ENCODE measurements at regions not wholly inside any gene's neighbourhood (a gene's known extent, or its start where the extent isn't known, plus 50 kb on each side); places are given as distances from the start of the nearest gene placed in this dataset.

- H3K27ac Mint-ChIP-seq (ENCODE audit: unreplicated experiment): no peak overlapping the region
- DNase-seq (ENCODE audit: low spot score): no peak
- no peaks in the 10 kb centered on the region for H3K36me3 Mint-ChIP-seq (ENCODE audit: low read depth, unreplicated experiment)
- no peaks in the 10 kb centered on the region for H3K27me3 Mint-ChIP-seq (ENCODE audit: unreplicated experiment)
- TF ChIP-seq, protein P1, sequence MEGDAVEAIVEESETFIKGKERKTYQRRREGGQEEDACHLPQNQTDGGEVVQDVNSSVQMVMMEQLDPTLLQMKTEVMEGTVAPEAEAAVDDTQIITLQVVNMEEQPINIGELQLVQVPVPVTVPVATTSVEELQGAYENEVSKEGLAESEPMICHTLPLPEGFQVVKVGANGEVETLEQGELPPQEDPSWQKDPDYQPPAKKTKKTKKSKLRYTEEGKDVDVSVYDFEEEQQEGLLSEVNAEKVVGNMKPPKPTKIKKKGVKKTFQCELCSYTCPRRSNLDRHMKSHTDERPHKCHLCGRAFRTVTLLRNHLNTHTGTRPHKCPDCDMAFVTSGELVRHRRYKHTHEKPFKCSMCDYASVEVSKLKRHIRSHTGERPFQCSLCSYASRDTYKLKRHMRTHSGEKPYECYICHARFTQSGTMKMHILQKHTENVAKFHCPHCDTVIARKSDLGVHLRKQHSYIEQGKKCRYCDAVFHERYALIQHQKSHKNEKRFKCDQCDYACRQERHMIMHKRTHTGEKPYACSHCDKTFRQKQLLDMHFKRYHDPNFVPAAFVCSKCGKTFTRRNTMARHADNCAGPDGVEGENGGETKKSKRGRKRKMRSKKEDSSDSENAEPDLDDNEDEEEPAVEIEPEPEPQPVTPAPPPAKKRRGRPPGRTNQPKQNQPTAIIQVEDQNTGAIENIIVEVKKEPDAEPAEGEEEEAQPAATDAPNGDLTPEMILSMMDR (IDR thresholded peaks at IDR 0.05; ENCODE audit: unreplicated experiment): no peak
- no peaks in the 10 kb centered on the region for H3K4me1 Mint-ChIP-seq (ENCODE audit: unreplicated experiment)
- H3K4me3 Mint-ChIP-seq (ENCODE audit: unreplicated experiment): no peak overlapping the region
- H3K9me3 Mint-ChIP-seq (ENCODE audit: unreplicated experiment): no peaks in the 10 kb centered on the region
These were observed 452.4 kb downstream of the ZEB2 start for GRCh38 chr2:144067506-144067905.

DNA sequence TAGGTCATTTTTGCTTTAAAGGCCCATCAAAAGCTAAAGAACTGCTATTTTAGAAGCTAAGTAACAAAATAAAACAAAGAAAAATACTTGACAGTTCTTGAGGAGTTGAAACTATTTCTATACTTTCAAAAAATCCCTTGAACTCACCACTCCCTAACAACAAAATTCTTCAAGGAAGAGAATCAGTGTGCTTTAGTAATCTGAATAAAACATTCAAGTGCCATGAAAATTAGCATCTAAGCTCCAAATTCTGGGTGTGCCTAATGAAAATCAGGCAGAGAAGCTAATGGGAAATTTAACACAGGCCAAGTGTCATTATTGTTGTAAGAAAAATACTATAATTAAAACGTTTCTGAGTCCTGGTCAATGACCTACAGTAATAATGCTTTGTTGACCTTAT, 456.3 kb downstream of the ZEB2 start:
- Mint-ChIP-seq H3K27ac (ENCODE audit: unreplicated experiment) (no peak overlapping the region), H3K9me3 (ENCODE audit: unreplicated experiment) (no peaks in the 10 kb centered on the region), H3K4me3 (ENCODE audit: unreplicated experiment) (no peak overlapping the region), H3K4me1 (ENCODE audit: unreplicated experiment) (no peaks in the 10 kb centered on the region), H3K27me3 (ENCODE audit: unreplicated experiment) (no peaks in the 10 kb centered on the region), H3K36me3 (ENCODE audit: low read depth, unreplicated experiment) (no peaks in the 10 kb centered on the region)
- TF ChIP-seq, protein P1 (IDR thresholded peaks at IDR 0.05; ENCODE audit: unreplicated experiment): no peak
- DNase-seq (ENCODE audit: low spot score): no peak

- Mint-ChIP-seq H3K9me3 (ENCODE audit: unreplicated experiment) (no peaks in the 10 kb centered on the region), H3K4me3 (ENCODE audit: unreplicated experiment) (no peak overlapping the region), H3K27me3 (ENCODE audit: unreplicated experiment) (peaks cover 4% of the 10 kb centered on the region), H3K36me3 (ENCODE audit: low read depth, unreplicated experiment) (no peaks in the 10 kb centered on the region), H3K4me1 (ENCODE audit: unreplicated experiment) (no peaks in the 10 kb centered on the region), H3K27ac (ENCODE audit: unreplicated experiment) (no peak overlapping the region)
- no peak for DNase-seq (ENCODE audit: low spot score)
- TF ChIP-seq, protein P1 (IDR thresholded peaks at IDR 0.05; ENCODE audit: unreplicated experiment): no peak
These were observed 465.0 kb downstream of the ZEB2 start for GRCh38 chr2:144054911-144055310.

DNA sequence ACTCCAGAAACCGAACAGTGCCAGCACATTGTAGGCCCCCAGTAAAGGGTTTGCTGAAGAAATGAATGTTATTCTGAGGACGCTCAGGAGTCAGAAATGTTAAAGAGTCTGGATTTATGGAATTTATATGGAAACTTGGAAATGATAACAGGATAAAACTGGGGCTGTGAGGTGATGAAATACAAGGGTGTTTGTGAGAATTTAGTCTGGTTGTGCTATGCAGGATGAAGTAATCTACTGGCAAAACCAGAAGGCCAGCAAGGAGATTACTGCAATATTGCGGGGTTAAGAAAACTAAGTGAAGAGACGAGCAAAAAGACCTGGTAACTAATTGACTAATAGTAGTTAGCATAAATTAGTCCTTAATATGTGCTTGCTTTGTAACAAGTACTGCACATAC, 467.8 kb downstream of the ZEB2 start:
- no peak for DNase-seq (ENCODE audit: low spot score)
- H3K4me1 Mint-ChIP-seq (ENCODE audit: unreplicated experiment): no peaks in the 10 kb centered on the region

GRCh38 chr2:144049137-144049536, 470.8 kb downstream of the ZEB2 start:
- peaks cover 4% of the 10 kb centered on the region for H3K27me3 Mint-ChIP-seq (ENCODE audit: unreplicated experiment)
- no peak overlapping the region for H3K4me3 Mint-ChIP-seq (ENCODE audit: unreplicated experiment)
- H3K9me3 Mint-ChIP-seq (ENCODE audit: unreplicated experiment): no peaks in the 10 kb centered on the region
- TF ChIP-seq, protein P1 (IDR thresholded peaks at IDR 0.05; ENCODE audit: unreplicated experiment): no peak
- DNase-seq (ENCODE audit: low spot score): no peak
- H3K36me3 Mint-ChIP-seq (ENCODE audit: low read depth, unreplicated experiment): no peaks in the 10 kb centered on the region
- H3K27ac Mint-ChIP-seq (ENCODE audit: unreplicated experiment): no peak overlapping the region
- H3K4me1 Mint-ChIP-seq (ENCODE audit: unreplicated experiment): no peaks in the 10 kb centered on the region

More for the DNA sequence above, 467.8 kb downstream of the ZEB2 start:
- TF ChIP-seq, protein P1 (IDR thresholded peaks at IDR 0.05; ENCODE audit: unreplicated experiment): no peak
- Mint-ChIP-seq H3K4me3 (ENCODE audit: unreplicated experiment) (no peak overlapping the region), H3K27me3 (ENCODE audit: unreplicated experiment) (peaks cover 4% of the 10 kb centered on the region), H3K27ac (ENCODE audit: unreplicated experiment) (no peak overlapping the region), H3K36me3 (ENCODE audit: low read depth, unreplicated experiment) (no peaks in the 10 kb centered on the region), H3K9me3 (ENCODE audit: unreplicated experiment) (no peaks in the 10 kb centered on the region)
